GM23338 (cell line): ENCODE measurements at regions not wholly inside any gene's neighbourhood (a gene's known extent, or its start where the extent isn't known, plus 50 kb on each side); places are given as distances from the start of the nearest gene placed in this dataset.

Experiments
- ATAC-seq: fragments of 200-7000 bp; cut with Tn5 transposase; 3 replicates; pipeline ENCODE4 v1.9.1; 2020
- DNase-seq: peaks from one replicate; pipeline ENCODE4 v3.0.0-alpha.2; 2015; ENCODE audit warnings: low spot score
- H2AFZ ChIP-seq: fragments of 200-600 bp; sonication (generic); 2 replicates; pipeline ENCODE4 v1.8.0; 2016; ENCODE audit warnings: antibody characterized with exemption, mild to moderate bottlenecking, moderate library complexity
- H3F3A ChIP-seq: fragments of 200-600 bp; sonication (generic); replicated peaks from 2 replicates; pipeline ENCODE4 v1.8.0; 2017; ENCODE audit warnings: antibody characterized with exemption, mixed run types, low read depth
- H3K27ac ChIP-seq: fragments of 200-600 bp; sonication (generic); 2 replicates; pipeline ENCODE4 v1.6.1; 2016; ENCODE audit warnings: low read depth
- H3K27me3 ChIP-seq: fragments of 200-600 bp; sonication (generic); 2 replicates; pipeline ENCODE4 v1.8.0; 2016; ENCODE audit warnings: mild to moderate bottlenecking, mixed run types, moderate library complexity; ENCODE audit not compliant: insufficient read depth
- H3K36me3 ChIP-seq: fragments of 200-600 bp; sonication (generic); 2 replicates; pipeline ENCODE4 v1.8.0; 2016; ENCODE audit warnings: mild to moderate bottlenecking; ENCODE audit not compliant: insufficient read depth
- H3K4me1 ChIP-seq: fragments of 200-600 bp; sonication (generic); 2 replicates; pipeline ENCODE4 v1.8.0; 2016; ENCODE audit warnings: mild to moderate bottlenecking, moderate library complexity; ENCODE audit not compliant: insufficient read depth
- H3K4me2 ChIP-seq: fragments of 200-600 bp; sonication (generic); 2 replicates; pipeline ENCODE4 v1.7.1; 2017; ENCODE audit warnings: mixed run types
- H3K4me3 ChIP-seq: fragments of 200-600 bp; sonication (generic); 2 replicates; pipeline ENCODE4 v1.6.1; 2016; ENCODE audit warnings: mixed run types
- H3K79me2 ChIP-seq: fragments of 200-600 bp; sonication (generic); replicated peaks from 2 replicates; pipeline ENCODE4 v1.8.0; 2017; ENCODE audit warnings: mild to moderate bottlenecking; ENCODE audit not compliant: insufficient read depth
- H3K9me2 ChIP-seq: fragments of 200-600 bp; sonication (generic); 2 replicates; pipeline ENCODE4 v1.8.0; 2017; ENCODE audit not compliant: insufficient read depth
- H4K20me1 ChIP-seq: fragments of 200-600 bp; sonication (generic); replicated peaks from 2 replicates; pipeline ENCODE4 v1.8.0; 2017; ENCODE audit warnings: mild to moderate bottlenecking; ENCODE audit not compliant: insufficient read depth
- H3K27ac Mint-ChIP-seq: 2 replicates; pipeline ENCODE4 v1.8.0; 2020; ENCODE audit warnings: inconsistent platforms, mild to moderate bottlenecking, moderate library complexity, mixed read lengths
- H3K27me3 Mint-ChIP-seq: 3 replicates; pipeline ENCODE4 v1.8.0; 2022; ENCODE audit warnings: low read depth, mild to moderate bottlenecking, moderate library complexity, mixed read lengths, inconsistent platforms; ENCODE audit not compliant: insufficient read depth, poor library complexity
- H3K36me3 Mint-ChIP-seq: 3 replicates; pipeline ENCODE4 v1.8.0; 2021; ENCODE audit warnings: low read depth, mild to moderate bottlenecking, inconsistent platforms, moderate library complexity, mixed read lengths
- H3K4me1 Mint-ChIP-seq: 3 replicates; pipeline ENCODE4 v1.8.0; 2020; ENCODE audit warnings: mild to moderate bottlenecking, inconsistent platforms, mixed read lengths
- H3K4me3 Mint-ChIP-seq: 3 replicates; pipeline ENCODE4 v1.8.0; 2021; ENCODE audit warnings: moderate library complexity, mild to moderate bottlenecking, inconsistent platforms, mixed read lengths
- H3K9me3 Mint-ChIP-seq: 3 replicates; pipeline ENCODE4 v1.8.0; 2020; ENCODE audit warnings: moderate library complexity, mild to moderate bottlenecking, inconsistent platforms, mixed read lengths
- CREB1 ChIP-seq: fragments of 250-450 bp; sonication (Bioruptor Pico); IDR thresholded peaks from 2 replicates; pipeline ENCODE4 v1.5.0; 2020; ENCODE audit warnings: low read depth, mild to moderate bottlenecking, moderate library complexity
- EZH2 ChIP-seq: fragments of 200-600 bp; sonication (generic); IDR thresholded peaks from one replicate; pipeline ENCODE4 v1.8.0; 2017; ENCODE audit warnings: antibody characterized with exemption, mild to moderate bottlenecking, low read depth; ENCODE audit not compliant: unreplicated experiment
- EZH2phosphoT487 ChIP-seq: fragments of 200-600 bp; sonication (generic); IDR thresholded peaks from one replicate; pipeline ENCODE4 v1.8.1; 2018; ENCODE audit warnings: antibody characterized with exemption; ENCODE audit not compliant: unreplicated experiment
- JUNB ChIP-seq: IDR thresholded peaks from one replicate; pipeline ENCODE4 v1.6.1; 2016; ENCODE audit warnings: antibody characterized with exemption; ENCODE audit not compliant: unreplicated experiment
- NANOG ChIP-seq: IDR thresholded peaks from 2 replicates; pipeline ENCODE4 v1.6.1; 2016; ENCODE audit warnings: antibody characterized with exemption, borderline replicate concordance
- STAT1 ChIP-seq: IDR thresholded peaks from one replicate; pipeline ENCODE4 v1.6.1; 2016; ENCODE audit warnings: antibody characterized with exemption; ENCODE audit not compliant: unreplicated experiment
- ZNF114 ChIP-seq: fragments of 250-450 bp; sonication (Bioruptor Pico); IDR thresholded peaks from 2 replicates; pipeline ENCODE4 v1.5.0; 2020; ENCODE audit warnings: mild to moderate bottlenecking, moderate library complexity
- ZNF331 ChIP-seq: fragments of 250-450 bp; sonication (Bioruptor Pico); IDR thresholded peaks from 2 replicates; pipeline ENCODE4 v1.5.0; 2020; ENCODE audit warnings: low read depth, mild to moderate bottlenecking, moderate library complexity
- TF ChIP-seq, protein P1 (sequence below): IDR thresholded peaks from 2 replicates; pipeline ENCODE4 v1.6.1; 2016; ENCODE audit warnings: antibody characterized with exemption
- TF ChIP-seq, protein P2 (sequence below): fragments of 250-450 bp; sonication (Bioruptor Pico); IDR thresholded peaks from 2 replicates; pipeline ENCODE4 v1.5.0; 2020; ENCODE audit warnings: mild to moderate bottlenecking, moderate library complexity
- TF ChIP-seq, protein P3 (sequence below): IDR thresholded peaks from one replicate; pipeline ENCODE4 v1.6.1; 2018; ENCODE audit warnings: antibody characterized with exemption; ENCODE audit not compliant: unreplicated experiment

DNA sequence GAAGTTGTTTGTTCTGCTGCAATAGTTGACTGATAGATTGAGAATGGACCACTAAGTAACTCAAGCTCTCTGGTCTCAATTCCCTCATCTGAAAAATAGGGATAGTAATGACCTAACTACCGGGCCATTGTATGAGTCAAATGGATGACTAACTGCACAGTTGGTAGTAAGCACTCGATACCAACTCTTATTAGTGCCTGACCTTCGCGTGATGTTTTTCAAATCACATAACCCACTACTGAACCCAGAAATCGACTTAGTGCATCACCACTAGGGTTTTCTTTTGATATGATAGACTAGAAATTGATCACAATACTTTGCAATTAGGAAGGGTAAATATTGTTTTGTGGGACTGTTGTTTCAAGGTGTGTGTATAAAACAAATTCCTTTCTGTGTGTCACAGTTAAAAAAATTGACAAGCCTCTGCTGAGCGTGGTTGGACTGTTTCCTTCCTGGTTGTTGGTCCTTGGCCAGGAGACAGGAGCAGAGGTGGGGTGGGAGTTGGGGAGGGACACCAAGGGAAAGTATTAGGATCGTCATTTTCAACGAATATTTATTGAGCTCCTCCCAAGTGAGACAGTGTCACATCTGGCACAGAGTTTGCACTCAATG, 54.0 kb upstream of the LRP8 start:
- Histone ChIP-seq H3K4me1 (peaks cover 3% of the 10 kb centered on the region; the same call in 1 of the 2 replicates), H4K20me1 (no peaks in the 10 kb centered on the region), H3K27ac (no peak overlapping the region), H3F3A (no peaks in the 10 kb centered on the region), H3K27me3 (no peaks in the 10 kb centered on the region), H3K79me2 (no peaks in the 10 kb centered on the region), H3K4me3 (no peak overlapping the region), H3K4me2 (no peak overlapping the region), H3K9me2 (no peaks in the 10 kb centered on the region), H2AFZ (no peak overlapping the region), H3K36me3 (no peaks in the 10 kb centered on the region)
- H3K4me3 Mint-ChIP-seq: no peak overlapping the region
- ATAC-seq: no peak
- H3K27ac Mint-ChIP-seq: no peak overlapping the region
- peaks cover 13% of the 10 kb centered on the region for H3K4me1 Mint-ChIP-seq
- H3K27me3 Mint-ChIP-seq: peaks cover 26% of the 10 kb centered on the region
- H3K36me3 Mint-ChIP-seq: peaks cover 5% of the 10 kb centered on the region; the same call in 1 of the 3 replicates
- H3K9me3 Mint-ChIP-seq: no peaks in the 10 kb centered on the region; the same call in 2 of the 3 replicates
- no peak for DNase-seq
- TF ChIP-seq, protein P1, sequence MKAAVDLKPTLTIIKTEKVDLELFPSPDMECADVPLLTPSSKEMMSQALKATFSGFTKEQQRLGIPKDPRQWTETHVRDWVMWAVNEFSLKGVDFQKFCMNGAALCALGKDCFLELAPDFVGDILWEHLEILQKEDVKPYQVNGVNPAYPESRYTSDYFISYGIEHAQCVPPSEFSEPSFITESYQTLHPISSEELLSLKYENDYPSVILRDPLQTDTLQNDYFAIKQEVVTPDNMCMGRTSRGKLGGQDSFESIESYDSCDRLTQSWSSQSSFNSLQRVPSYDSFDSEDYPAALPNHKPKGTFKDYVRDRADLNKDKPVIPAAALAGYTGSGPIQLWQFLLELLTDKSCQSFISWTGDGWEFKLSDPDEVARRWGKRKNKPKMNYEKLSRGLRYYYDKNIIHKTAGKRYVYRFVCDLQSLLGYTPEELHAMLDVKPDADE: no peak
- TF ChIP-seq, protein P2, sequence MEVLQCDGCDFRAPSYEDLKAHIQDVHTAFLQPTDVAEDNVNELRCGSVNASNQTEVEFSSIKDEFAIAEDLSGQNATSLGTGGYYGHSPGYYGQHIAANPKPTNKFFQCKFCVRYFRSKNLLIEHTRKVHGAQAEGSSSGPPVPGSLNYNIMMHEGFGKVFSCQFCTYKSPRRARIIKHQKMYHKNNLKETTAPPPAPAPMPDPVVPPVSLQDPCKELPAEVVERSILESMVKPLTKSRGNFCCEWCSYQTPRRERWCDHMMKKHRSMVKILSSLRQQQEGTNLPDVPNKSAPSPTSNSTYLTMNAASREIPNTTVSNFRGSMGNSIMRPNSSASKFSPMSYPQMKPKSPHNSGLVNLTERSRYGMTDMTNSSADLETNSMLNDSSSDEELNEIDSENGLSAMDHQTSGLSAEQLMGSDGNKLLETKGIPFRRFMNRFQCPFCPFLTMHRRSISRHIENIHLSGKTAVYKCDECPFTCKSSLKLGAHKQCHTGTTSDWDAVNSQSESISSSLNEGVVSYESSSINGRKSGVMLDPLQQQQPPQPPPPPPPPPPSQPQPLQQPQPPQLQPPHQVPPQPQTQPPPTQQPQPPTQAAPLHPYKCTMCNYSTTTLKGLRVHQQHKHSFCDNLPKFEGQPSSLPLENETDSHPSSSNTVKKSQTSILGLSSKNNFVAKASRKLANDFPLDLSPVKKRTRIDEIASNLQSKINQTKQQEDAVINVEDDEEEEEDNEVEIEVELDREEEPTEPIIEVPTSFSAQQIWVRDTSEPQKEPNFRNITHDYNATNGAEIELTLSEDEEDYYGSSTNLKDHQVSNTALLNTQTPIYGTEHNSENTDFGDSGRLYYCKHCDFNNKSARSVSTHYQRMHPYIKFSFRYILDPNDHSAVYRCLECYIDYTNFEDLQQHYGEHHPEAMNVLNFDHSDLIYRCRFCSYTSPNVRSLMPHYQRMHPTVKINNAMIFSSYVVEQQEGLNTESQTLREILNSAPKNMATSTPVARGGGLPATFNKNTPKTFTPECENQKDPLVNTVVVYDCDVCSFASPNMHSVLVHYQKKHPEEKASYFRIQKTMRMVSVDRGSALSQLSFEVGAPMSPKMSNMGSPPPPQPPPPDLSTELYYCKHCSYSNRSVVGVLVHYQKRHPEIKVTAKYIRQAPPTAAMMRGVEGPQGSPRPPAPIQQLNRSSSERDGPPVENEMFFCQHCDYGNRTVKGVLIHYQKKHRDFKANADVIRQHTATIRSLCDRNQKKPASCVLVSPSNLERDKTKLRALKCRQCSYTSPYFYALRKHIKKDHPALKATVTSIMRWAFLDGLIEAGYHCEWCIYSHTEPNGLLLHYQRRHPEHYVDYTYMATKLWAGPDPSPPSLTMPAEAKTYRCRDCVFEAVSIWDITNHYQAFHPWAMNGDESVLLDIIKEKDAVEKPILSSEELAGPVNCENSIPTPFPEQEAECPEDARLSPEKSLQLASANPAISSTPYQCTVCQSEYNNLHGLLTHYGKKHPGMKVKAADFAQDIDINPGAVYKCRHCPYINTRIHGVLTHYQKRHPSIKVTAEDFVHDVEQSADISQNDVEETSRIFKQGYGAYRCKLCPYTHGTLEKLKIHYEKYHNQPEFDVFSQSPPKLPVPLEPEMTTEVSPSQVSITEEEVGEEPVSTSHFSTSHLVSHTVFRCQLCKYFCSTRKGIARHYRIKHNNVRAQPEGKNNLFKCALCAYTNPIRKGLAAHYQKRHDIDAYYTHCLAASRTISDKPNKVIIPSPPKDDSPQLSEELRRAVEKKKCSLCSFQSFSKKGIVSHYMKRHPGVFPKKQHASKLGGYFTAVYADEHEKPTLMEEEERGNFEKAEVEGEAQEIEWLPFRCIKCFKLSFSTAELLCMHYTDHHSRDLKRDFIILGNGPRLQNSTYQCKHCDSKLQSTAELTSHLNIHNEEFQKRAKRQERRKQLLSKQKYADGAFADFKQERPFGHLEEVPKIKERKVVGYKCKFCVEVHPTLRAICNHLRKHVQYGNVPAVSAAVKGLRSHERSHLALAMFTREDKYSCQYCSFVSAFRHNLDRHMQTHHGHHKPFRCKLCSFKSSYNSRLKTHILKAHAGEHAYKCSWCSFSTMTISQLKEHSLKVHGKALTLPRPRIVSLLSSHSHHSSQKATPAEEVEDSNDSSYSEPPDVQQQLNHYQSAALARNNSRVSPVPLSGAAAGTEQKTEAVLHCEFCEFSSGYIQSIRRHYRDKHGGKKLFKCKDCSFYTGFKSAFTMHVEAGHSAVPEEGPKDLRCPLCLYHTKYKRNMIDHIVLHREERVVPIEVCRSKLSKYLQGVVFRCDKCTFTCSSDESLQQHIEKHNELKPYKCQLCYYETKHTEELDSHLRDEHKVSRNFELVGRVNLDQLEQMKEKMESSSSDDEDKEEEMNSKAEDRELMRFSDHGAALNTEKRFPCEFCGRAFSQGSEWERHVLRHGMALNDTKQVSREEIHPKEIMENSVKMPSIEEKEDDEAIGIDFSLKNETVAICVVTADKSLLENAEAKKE (CRISPR knock-in tag): no peak
- no peak for TF ChIP-seq CREB1 (CRISPR knock-in tag)
- no peak for TF ChIP-seq STAT1
- TF ChIP-seq, protein P3, sequence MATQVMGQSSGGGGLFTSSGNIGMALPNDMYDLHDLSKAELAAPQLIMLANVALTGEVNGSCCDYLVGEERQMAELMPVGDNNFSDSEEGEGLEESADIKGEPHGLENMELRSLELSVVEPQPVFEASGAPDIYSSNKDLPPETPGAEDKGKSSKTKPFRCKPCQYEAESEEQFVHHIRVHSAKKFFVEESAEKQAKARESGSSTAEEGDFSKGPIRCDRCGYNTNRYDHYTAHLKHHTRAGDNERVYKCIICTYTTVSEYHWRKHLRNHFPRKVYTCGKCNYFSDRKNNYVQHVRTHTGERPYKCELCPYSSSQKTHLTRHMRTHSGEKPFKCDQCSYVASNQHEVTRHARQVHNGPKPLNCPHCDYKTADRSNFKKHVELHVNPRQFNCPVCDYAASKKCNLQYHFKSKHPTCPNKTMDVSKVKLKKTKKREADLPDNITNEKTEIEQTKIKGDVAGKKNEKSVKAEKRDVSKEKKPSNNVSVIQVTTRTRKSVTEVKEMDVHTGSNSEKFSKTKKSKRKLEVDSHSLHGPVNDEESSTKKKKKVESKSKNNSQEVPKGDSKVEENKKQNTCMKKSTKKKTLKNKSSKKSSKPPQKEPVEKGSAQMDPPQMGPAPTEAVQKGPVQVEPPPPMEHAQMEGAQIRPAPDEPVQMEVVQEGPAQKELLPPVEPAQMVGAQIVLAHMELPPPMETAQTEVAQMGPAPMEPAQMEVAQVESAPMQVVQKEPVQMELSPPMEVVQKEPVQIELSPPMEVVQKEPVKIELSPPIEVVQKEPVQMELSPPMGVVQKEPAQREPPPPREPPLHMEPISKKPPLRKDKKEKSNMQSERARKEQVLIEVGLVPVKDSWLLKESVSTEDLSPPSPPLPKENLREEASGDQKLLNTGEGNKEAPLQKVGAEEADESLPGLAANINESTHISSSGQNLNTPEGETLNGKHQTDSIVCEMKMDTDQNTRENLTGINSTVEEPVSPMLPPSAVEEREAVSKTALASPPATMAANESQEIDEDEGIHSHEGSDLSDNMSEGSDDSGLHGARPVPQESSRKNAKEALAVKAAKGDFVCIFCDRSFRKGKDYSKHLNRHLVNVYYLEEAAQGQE: no peak
- no peak for TF ChIP-seq JUNB
- no peak for TF ChIP-seq ZNF331 (CRISPR knock-in tag)
- TF ChIP-seq NANOG: no peak
- no peak for TF ChIP-seq ZNF114 (CRISPR knock-in tag)
- TF ChIP-seq EZH2phosphoT487: no peak
- no peak for TF ChIP-seq EZH2
